PC-9 (cell line): ENCODE measurements at regions not wholly inside any gene's neighbourhood (a gene's known extent, or its start where the extent isn't known, plus 50 kb on each side); places are given as distances from the start of the nearest gene placed in this dataset.

Experiments
- BruUV-seq: library from RNA; stranded (reverse); fragments of 400-500 nt; replicated peaks from 2 replicates; lab custom pipeline; 2021; lab: Mats Ljungman, UMichigan
- CTCF ChIA-PET: fragments of 300-600 bp; sonication (Branson Sonifier 250); formaldehyde crosslinking; loops from one replicate; lab custom pipeline; 2022; ENCODE audit warnings: antibody characterized with exemption; lab: Charles Lee
- POLR2A ChIA-PET: fragments of 300-600 bp; sonication (Branson Sonifier 250); formaldehyde crosslinking; loops from one replicate; lab custom pipeline; 2022; ENCODE audit warnings: antibody characterized with exemption; ENCODE audit not compliant: unreplicated experiment; lab: Charles Lee
- DNase-seq, 2 experiments: peaks; one replicate each; pipeline versions ENCODE4 v3.0.0 to v3.0.0-alpha.2; 2015 to 2022; ENCODE audit warnings: mixed read lengths in 1 of 2
- H2AFZ ChIP-seq: fragments of 200-600 bp; sonication (generic); 2 replicates; pipeline ENCODE4 v1.8.1; 2017; ENCODE audit warnings: antibody characterized with exemption
- H3F3A ChIP-seq: fragments of 200-600 bp; sonication (generic); 2 replicates; pipeline ENCODE4 v1.8.1; 2017; ENCODE audit warnings: antibody characterized with exemption, mild to moderate bottlenecking, low read depth; ENCODE audit not compliant: insufficient read depth
- H3K27ac ChIP-seq: fragments of 200-600 bp; sonication (generic); 2 replicates; pipeline ENCODE4 v1.6.1; 2016; ENCODE audit warnings: mixed run types
- H3K27me3 ChIP-seq: fragments of 200-600 bp; sonication (generic); 2 replicates; pipeline ENCODE4 v1.6.1; 2016; ENCODE audit warnings: low read depth, mixed run types; ENCODE audit not compliant: insufficient read depth
- H3K36me3 ChIP-seq: fragments of 200-600 bp; sonication (generic); 2 replicates; pipeline ENCODE4 v1.6.1; 2016; ENCODE audit warnings: low read depth, mixed run types
- H3K4me1 ChIP-seq: fragments of 200-600 bp; sonication (generic); replicated peaks from 2 replicates; pipeline ENCODE4 v1.6.1; 2016; ENCODE audit warnings: mixed run types; ENCODE audit not compliant: insufficient read depth
- H3K4me2 ChIP-seq: fragments of 200-600 bp; sonication (generic); 2 replicates; pipeline ENCODE4 v1.6.1; 2017; ENCODE audit warnings: mixed run types
- H3K4me3 ChIP-seq: fragments of 200-600 bp; sonication (generic); 2 replicates; pipeline ENCODE4 v1.6.1; 2016; ENCODE audit warnings: mixed run types
- H3K79me2 ChIP-seq: fragments of 200-600 bp; sonication (generic); 2 replicates; pipeline ENCODE4 v1.6.1; 2017; ENCODE audit warnings: low read depth, mixed run types
- H3K9me2 ChIP-seq: fragments of 200-600 bp; sonication (generic); 2 replicates; pipeline ENCODE4 v1.8.1; 2017; ENCODE audit warnings: mild to moderate bottlenecking; ENCODE audit not compliant: insufficient read depth
- H3K9me3 ChIP-seq: fragments of 200-600 bp; sonication (generic); 2 replicates; pipeline ENCODE4 v1.8.1; 2016; ENCODE audit warnings: low read depth; ENCODE audit not compliant: insufficient read depth
- H4K20me1 ChIP-seq: fragments of 200-600 bp; sonication (generic); 2 replicates; pipeline ENCODE4 v1.8.1; 2017; ENCODE audit not compliant: insufficient read depth
- CTCF ChIP-seq: fragments of 200-600 bp; sonication (generic); conservative IDR thresholded peaks from 2 replicates; pipeline ENCODE4 v1.6.1; 2017; ENCODE audit warnings: mixed run types, antibody characterized with exemption, mild to moderate bottlenecking, moderate library complexity
- EZH2 ChIP-seq: fragments of 200-600 bp; sonication (generic); IDR thresholded peaks from 2 replicates; pipeline ENCODE4 v1.8.0; 2017; ENCODE audit warnings: antibody characterized with exemption, low read depth
- intact Hi-C: fragments of 100-400 bp; cut with micrococcal nuclease; formaldehyde crosslinking; loops from one replicate; pipeline ENCODE4 v1.10.0; 2022; ENCODE audit not compliant: unreplicated experiment

GRCh38 chr6:6409397-6410030, 89.1 kb upstream of the F13A1 start:
- intact Hi-C loops: no loop called here
- no peak overlapping the region for H3K4me2 ChIP-seq
- H4K20me1 ChIP-seq: no peaks in the 10 kb centered on the region
- no peaks in the 10 kb centered on the region for H3K79me2 ChIP-seq
- no peaks in the 10 kb centered on the region for H3K4me1 ChIP-seq
- H3F3A ChIP-seq: no peaks in the 10 kb centered on the region
- H3K9me2 ChIP-seq: no peaks in the 10 kb centered on the region
- ChIA-PET POLR2A (no interaction called here), CTCF (no interaction called here)
- TF ChIP-seq CTCF (no peak), EZH2 (no peak)
- no peak overlapping the region for H2AFZ ChIP-seq
- no peak overlapping the region for H3K4me3 ChIP-seq
- no peak for DNase-seq
- H3K36me3 ChIP-seq: no peaks in the 10 kb centered on the region
- H3K27ac ChIP-seq: no peak overlapping the region
- no TSS peak for BruUV-seq
- no peaks in the 10 kb centered on the region for H3K9me3 ChIP-seq
- H3K27me3 ChIP-seq: no peaks in the 10 kb centered on the region

- Histone ChIP-seq H3K79me2 (no peaks in the 10 kb centered on the region), H3K27ac (no peak overlapping the region), H2AFZ (no peak overlapping the region), H3K9me3 (no peaks in the 10 kb centered on the region), H3K4me3 (no peak overlapping the region), H3K27me3 (no peaks in the 10 kb centered on the region), H3K36me3 (no peaks in the 10 kb centered on the region), H3K4me1 (no peaks in the 10 kb centered on the region), H3F3A (no peaks in the 10 kb centered on the region), H3K4me2 (no peak overlapping the region), H4K20me1 (no peaks in the 10 kb centered on the region), H3K9me2 (no peaks in the 10 kb centered on the region)
- ChIA-PET CTCF (no interaction called here), POLR2A (no interaction called here)
- intact Hi-C loops: no loop called here
- no TSS peak for BruUV-seq
- no peak for DNase-seq
- TF ChIP-seq EZH2 (no peak), CTCF (no peak)
These were observed 90.7 kb upstream of the F13A1 start for GRCh38 chr6:6411115-6411514.

DNA sequence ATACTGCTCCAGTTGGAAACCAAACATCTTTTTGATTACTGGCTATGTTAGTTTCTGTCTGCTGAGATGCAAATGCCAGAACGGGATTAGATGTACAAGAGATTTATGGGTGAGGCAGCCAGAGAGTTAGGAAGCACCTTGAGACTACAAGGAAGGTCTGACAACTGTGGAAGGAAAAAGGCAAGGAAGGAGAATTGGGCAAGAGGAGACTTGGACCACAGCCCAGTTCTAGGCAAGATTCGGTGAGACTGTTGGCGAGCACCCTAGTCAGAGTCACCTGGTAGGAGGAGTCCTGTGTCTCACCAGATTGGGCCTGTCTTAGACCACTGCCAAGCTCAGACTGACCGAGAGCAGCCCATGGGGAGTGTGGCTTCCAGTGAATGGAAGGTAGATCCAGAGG, 91.8 kb upstream of the F13A1 start:
- Histone ChIP-seq H3F3A (no peaks in the 10 kb centered on the region), H2AFZ (no peak overlapping the region), H3K27ac (no peak overlapping the region), H3K9me2 (no peaks in the 10 kb centered on the region), H3K4me3 (no peak overlapping the region), H3K79me2 (no peaks in the 10 kb centered on the region), H4K20me1 (no peaks in the 10 kb centered on the region), H3K36me3 (no peaks in the 10 kb centered on the region), H3K9me3 (no peaks in the 10 kb centered on the region), H3K27me3 (0 out of 2 replicates have a peak, but pooled peaks cover 2% of the 10 kb centered on the region), H3K4me2 (no peak overlapping the region), H3K4me1 (no peaks in the 10 kb centered on the region)
- ChIA-PET CTCF (no interaction called here), POLR2A (no interaction called here)
- no peak for DNase-seq
- TF ChIP-seq CTCF (no peak), EZH2 (no peak)
- BruUV-seq: no TSS peak
- intact Hi-C loops: no loop called here
